Left cardiac atrium (tissue), 4 donors: ENCODE measurements at regions not wholly inside any gene's neighbourhood (a gene's known extent, or its start where the extent isn't known, plus 50 kb on each side); places are given as distances from the start of the nearest gene placed in this dataset.
"Not testable (repeated sequence)": the region's sequence is repeated elsewhere in the genome, so short reads cannot be mapped to it uniquely, and the experiment has no call there.

Experiments used
- ATAC-seq, 2 donors: fragments of 200-7000 bp; cut with Tn5 transposase; one replicate each; pipeline ENCODE4 v1.9.1; 2020; ENCODE audit warnings: mild to moderate bottlenecking in 2 of 2, moderate library complexity in 2 of 2
- DNase-seq: peaks from one replicate; pipeline ENCODE4 v3.0.0-alpha.2; 2020
- intact Hi-C, 2 donors: fragments of 100-400 bp; cut with DNase I; formaldehyde crosslinking; loops; one replicate each; pipeline versions ENCODE4 v1.14.1 to v1.15.1; 2022 to 2023
- donor health status: DM: no; HTN: yes; CAD: no.
- donor health status: DM: no; HTN: yes; CAD: no; lungs with severe emphysema.
- donor health status: DM: yes; HTN: yes; CAD: no.
- donor health status: Dilated cardiomyopathy.

GRCh38 chr4:4136621-4137020, 90.1 kb downstream of the OTOP1 start:
- intact Hi-C loops, ATAC-seq, DNase-seq: not testable (repeated sequence)
